NCI-H1694 treated with DMSO at 0.1 percent for 48 hours (cell line): ENCODE measurements at regions not wholly inside any gene's neighbourhood (a gene's known extent, or its start where the extent isn't known, plus 50 kb on each side); places are given as distances from the start of the nearest gene placed in this dataset.
"Not testable (repeated sequence)": the region's sequence is repeated elsewhere in the genome, so short reads cannot be mapped to it uniquely, and the experiment has no call there.

Source experiments
- DNase-seq: peaks from one replicate; lab custom pipeline; 2025; lab: John Stamatoyannopoulos, UW

- DNase-seq = no peak
Measured at GRCh38 chr10:43930777-43931176, 282.1 kb upstream of the ZNF32 start.

- no peak for DNase-seq
Measured at GRCh38 chr10:43930243-43930642, 281.6 kb upstream of the ZNF32 start.

GRCh38 chr10:43929122-43929521, 280.4 kb upstream of the ZNF32 start:
- no peak for DNase-seq

GRCh38 chr10:43928425-43928968, 279.8 kb upstream of the ZNF32 start:
- DNase-seq = no peak

GRCh38 chr10:43926875-43927406, 278.3 kb upstream of the ZNF32 start:
- no peak for DNase-seq

- no peak for DNase-seq
Measured at GRCh38 chr10:43926371-43926770, 277.7 kb upstream of the ZNF32 start.

GRCh38 chr10:43925793-43926192, 277.1 kb upstream of the ZNF32 start:
- DNase-seq = no peak

GRCh38 chr10:43923328-43923727, 274.6 kb upstream of the ZNF32 start:
- DNase-seq = no peak

- no peak for DNase-seq
Measured at GRCh38 chr10:43922335-43923280, 273.9 kb upstream of the ZNF32 start.

- DNase-seq = no peak
Measured at GRCh38 chr10:43921881-43922280, 273.2 kb upstream of the ZNF32 start.

- no peak for DNase-seq
Measured at GRCh38 chr10:43921478-43921877, 272.8 kb upstream of the ZNF32 start.

GRCh38 chr10:43920236-43920758, 271.6 kb upstream of the ZNF32 start:
- not testable (repeated sequence) for DNase-seq

- no peak for DNase-seq
Measured at GRCh38 chr10:43913676-43914235, 265.1 kb upstream of the ZNF32 start.

- no peak for DNase-seq
Measured at GRCh38 chr10:43912469-43912868, 263.8 kb upstream of the ZNF32 start.

- no peak for DNase-seq
Measured at GRCh38 chr10:43906490-43906889, 257.8 kb upstream of the ZNF32 start.

- no peak for DNase-seq
Measured at GRCh38 chr10:43905512-43906236, 257.0 kb upstream of the ZNF32 start.

- peak; percentile 6 for DNase-seq
Measured at GRCh38 chr10:43904844-43905243, 256.2 kb upstream of the ZNF32 start.

- DNase-seq = no peak
Measured at GRCh38 chr10:43904301-43904700, 255.6 kb upstream of the ZNF32 start.

GRCh38 chr10:43903451-43903850, 254.8 kb upstream of the ZNF32 start:
- DNase-seq = no peak

- DNase-seq = no peak
Measured at GRCh38 chr10:43902842-43903241, 254.2 kb upstream of the ZNF32 start.

- no peak for DNase-seq
Measured at GRCh38 chr10:43901744-43902504, 253.2 kb upstream of the ZNF32 start.
